ENCODE measurements at regions not wholly inside any gene's neighbourhood (a gene's known extent, or its start where the extent isn't known, plus 50 kb on each side); places are given as distances from the start of the nearest gene placed in this dataset.

- POLR2A ChIA-PET = no interaction called here
- Histone ChIP-seq H3K9me3 (no peaks in the 10 kb centered on the region; the same call in 1 of the 2 replicates), H3K27me3 (replicated peaks; ENCODE audit: control insufficient read depth, insufficient read depth, low read length) (no peaks in the 10 kb centered on the region), H3K4me1 (no peaks in the 10 kb centered on the region), H3K4me3 (ENCODE audit: low read depth, low read length) (no peak overlapping the region), H3K36me3 (ENCODE audit: control insufficient read depth, insufficient read depth, low read length) (no peaks in the 10 kb centered on the region)
- TF ChIP-seq CTCF (IDR thresholded peaks at IDR 0.05; ENCODE audit: insufficient read depth in 1 of 2, low read depth in 1 of 2, low read length in 1 of 2, severe bottlenecking in 1 of 2, unreplicated experiment in 1 of 2) = no peak
- H3K27ac Mint-ChIP-seq (ENCODE audit: unreplicated experiment) = no peak overlapping the region
- H3K4me3 Mint-ChIP-seq (ENCODE audit: unreplicated experiment) = no peak overlapping the region
- peaks cover under 1% of the 10 kb centered on the region for H3K9me3 Mint-ChIP-seq (ENCODE audit: unreplicated experiment)
- peaks cover 3% of the 10 kb centered on the region for H3K27me3 Mint-ChIP-seq (ENCODE audit: insufficient read depth, unreplicated experiment)
- BruUV-seq (replicated peaks) = no TSS peak
- DNase-seq = no peak
- H3K36me3 Mint-ChIP-seq (ENCODE audit: insufficient read depth, unreplicated experiment) = no peaks in the 10 kb centered on the region
- H3K4me1 Mint-ChIP-seq (ENCODE audit: low read depth, unreplicated experiment) = no peaks in the 10 kb centered on the region
- CTCF ChIA-PET = no interaction called here
- intact Hi-C loops (cut with micrococcal nuclease; ENCODE audit: unreplicated experiment) = no loop called here
These were observed 226.5 kb upstream of the NREP start for GRCh38 chr5:111983459-111983858.

GRCh38 chr5:111977436-111977829 is 220.4 kb upstream of the NREP start:
- no TSS peak for BruUV-seq (replicated peaks)
- no peaks in the 10 kb centered on the region for H3K9me3 Mint-ChIP-seq (ENCODE audit: unreplicated experiment)
- CTCF ChIA-PET = no interaction called here
- no peaks in the 10 kb centered on the region for H3K36me3 Mint-ChIP-seq (ENCODE audit: insufficient read depth, unreplicated experiment)
- no peaks in the 10 kb centered on the region; the same call in 1 of the 2 replicates for H3K9me3 ChIP-seq
- H3K4me1 Mint-ChIP-seq (ENCODE audit: low read depth, unreplicated experiment) = no peaks in the 10 kb centered on the region
- no peaks in the 10 kb centered on the region for H3K36me3 ChIP-seq (ENCODE audit: control insufficient read depth, insufficient read depth, low read length)
- no peak overlapping the region for H3K27ac Mint-ChIP-seq (ENCODE audit: unreplicated experiment)
- no peaks in the 10 kb centered on the region; the same call in 1 of the 2 replicates for H3K27me3 ChIP-seq (replicated peaks; ENCODE audit: control insufficient read depth, insufficient read depth, low read length)
- no peaks in the 10 kb centered on the region for H3K4me1 ChIP-seq
- no peak overlapping the region for H3K4me3 ChIP-seq (ENCODE audit: low read depth, low read length)
- POLR2A ChIA-PET = no interaction called here
- no peaks in the 10 kb centered on the region for H3K27me3 Mint-ChIP-seq (ENCODE audit: insufficient read depth, unreplicated experiment)
- no peak for DNase-seq
- TF ChIP-seq CTCF (IDR thresholded peaks at IDR 0.05; ENCODE audit: insufficient read depth in 1 of 2, low read depth in 1 of 2, low read length in 1 of 2, severe bottlenecking in 1 of 2, unreplicated experiment in 1 of 2) = no peak
- intact Hi-C loops (cut with micrococcal nuclease; ENCODE audit: unreplicated experiment) = no loop called here
- no peak overlapping the region for H3K4me3 Mint-ChIP-seq (ENCODE audit: unreplicated experiment)

- no peaks in the 10 kb centered on the region for H3K36me3 ChIP-seq (ENCODE audit: control insufficient read depth, insufficient read depth, low read length)
- H3K4me1 ChIP-seq = no peaks in the 10 kb centered on the region
- H3K4me3 ChIP-seq (ENCODE audit: low read depth, low read length) = no peak overlapping the region
- BruUV-seq (replicated peaks) = no TSS peak
- intact Hi-C loops (cut with micrococcal nuclease; ENCODE audit: unreplicated experiment) = no loop called here
- no peak for DNase-seq
- CTCF ChIA-PET = no interaction called here
- no peaks in the 10 kb centered on the region for H3K4me1 Mint-ChIP-seq (ENCODE audit: low read depth, unreplicated experiment)
- no peaks in the 10 kb centered on the region for H3K27me3 Mint-ChIP-seq (ENCODE audit: insufficient read depth, unreplicated experiment)
- no peaks in the 10 kb centered on the region; the same call in 1 of the 2 replicates for H3K9me3 ChIP-seq
- H3K36me3 Mint-ChIP-seq (ENCODE audit: insufficient read depth, unreplicated experiment) = no peaks in the 10 kb centered on the region
- H3K27ac Mint-ChIP-seq (ENCODE audit: unreplicated experiment) = no peak overlapping the region
- no peak overlapping the region for H3K4me3 Mint-ChIP-seq (ENCODE audit: unreplicated experiment)
- no peaks in the 10 kb centered on the region for H3K9me3 Mint-ChIP-seq (ENCODE audit: unreplicated experiment)
- H3K27me3 ChIP-seq (replicated peaks; ENCODE audit: control insufficient read depth, insufficient read depth, low read length) = no peaks in the 10 kb centered on the region; the same call in 1 of the 2 replicates
- TF ChIP-seq CTCF (IDR thresholded peaks at IDR 0.05; ENCODE audit: insufficient read depth in 1 of 2, low read depth in 1 of 2, low read length in 1 of 2, severe bottlenecking in 1 of 2, unreplicated experiment in 1 of 2) = no peak
- POLR2A ChIA-PET = no interaction called here
These were observed 219.9 kb upstream of the NREP start for GRCh38 chr5:111976705-111977435.

Data from Caco-2 (cell line).